Ishikawa (cell line): ENCODE measurements at regions not wholly inside any gene's neighbourhood (a gene's known extent, or its start where the extent isn't known, plus 50 kb on each side); places are given as distances from the start of the nearest gene placed in this dataset.

Experiments used
- CEBPB ChIP-seq: IDR thresholded peaks from 2 replicates; pipeline ENCODE4 v1.6.1; 2012
- CREB1 ChIP-seq: IDR thresholded peaks from 2 replicates; pipeline ENCODE4 v1.6.1; 2012; ENCODE audit warnings: low read depth
- EGR1 ChIP-seq: IDR thresholded peaks from 2 replicates; pipeline ENCODE4 v1.6.1; 2012
- EP300 ChIP-seq: IDR thresholded peaks from 2 replicates; pipeline ENCODE4 v1.6.1; 2012; ENCODE audit warnings: borderline replicate concordance
- FOXM1 ChIP-seq: IDR thresholded peaks from 2 replicates; pipeline ENCODE4 v1.6.1; 2012; ENCODE audit warnings: low read depth, borderline replicate concordance
- MAX ChIP-seq: IDR thresholded peaks from 2 replicates; pipeline ENCODE4 v1.6.1; 2012
- NFIC ChIP-seq: IDR thresholded peaks from 2 replicates; pipeline ENCODE4 v1.6.1; 2012
- RAD21 ChIP-seq: IDR thresholded peaks from 2 replicates; pipeline ENCODE4 v1.6.1; 2012; ENCODE audit warnings: low read depth
- REST ChIP-seq: IDR thresholded peaks from 2 replicates; pipeline ENCODE4 v1.6.1; 2012; ENCODE audit warnings: low read depth, mild to moderate bottlenecking
- TAF1 ChIP-seq: IDR thresholded peaks from 2 replicates; pipeline ENCODE4 v1.6.1; 2012; ENCODE audit warnings: low read depth, mild to moderate bottlenecking
- YY1 ChIP-seq: IDR thresholded peaks from 2 replicates; pipeline ENCODE4 v1.6.1; 2012; ENCODE audit warnings: low read depth
- ZBTB7A ChIP-seq: IDR thresholded peaks from 2 replicates; pipeline ENCODE4 v1.6.1; 2012; ENCODE audit warnings: low read depth
- TF ChIP-seq, protein P1 (sequence below): IDR thresholded peaks from 2 replicates; pipeline ENCODE4 v1.6.1; 2012

DNA sequence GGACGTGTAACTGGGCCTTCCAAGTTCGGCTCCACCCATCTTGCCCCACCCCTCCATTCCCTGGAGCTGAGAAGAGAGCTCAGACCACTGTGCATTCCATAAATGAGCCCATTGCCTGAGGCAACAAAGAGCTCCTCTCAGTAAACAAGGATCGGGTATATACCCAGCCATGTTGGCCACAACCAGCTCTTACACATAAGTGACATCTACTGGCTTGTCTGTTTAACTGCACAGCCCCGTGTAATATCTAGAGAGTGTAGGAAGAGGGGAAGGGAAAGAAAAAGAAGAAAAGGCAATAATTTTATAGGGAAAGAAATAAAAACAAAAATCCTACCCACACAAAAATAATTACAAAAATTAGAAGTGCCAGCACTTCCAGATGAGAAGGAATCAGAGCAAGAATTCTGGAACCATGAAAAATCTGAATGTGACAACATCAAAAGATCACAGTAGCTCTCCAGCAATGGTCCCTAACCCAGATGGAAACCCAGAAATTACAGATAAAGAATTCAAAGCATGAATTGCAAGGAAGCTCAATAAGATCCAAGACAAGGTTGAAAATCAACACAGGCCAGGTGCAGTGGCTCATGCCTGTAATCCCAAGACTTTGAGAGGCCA, 308.1 kb downstream of the RPAP3 start:
- TF ChIP-seq EP300: no peak
- TF ChIP-seq, protein P1, sequence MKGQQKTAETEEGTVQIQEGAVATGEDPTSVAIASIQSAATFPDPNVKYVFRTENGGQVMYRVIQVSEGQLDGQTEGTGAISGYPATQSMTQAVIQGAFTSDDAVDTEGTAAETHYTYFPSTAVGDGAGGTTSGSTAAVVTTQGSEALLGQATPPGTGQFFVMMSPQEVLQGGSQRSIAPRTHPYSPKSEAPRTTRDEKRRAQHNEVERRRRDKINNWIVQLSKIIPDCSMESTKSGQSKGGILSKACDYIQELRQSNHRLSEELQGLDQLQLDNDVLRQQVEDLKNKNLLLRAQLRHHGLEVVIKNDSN: no peak
- TF ChIP-seq MAX: no peak
- no peak for TF ChIP-seq FOXM1
- no peak; the same call in 1 of the 2 replicates for TF ChIP-seq YY1
- no peak for TF ChIP-seq TAF1
- peak; percentile 62 for TF ChIP-seq RAD21
- TF ChIP-seq NFIC: no peak
- no peak for TF ChIP-seq REST
- TF ChIP-seq CEBPB: no peak
- no peak for TF ChIP-seq CREB1
- TF ChIP-seq EGR1: no peak
- TF ChIP-seq ZBTB7A: no peak
